ENCODE measurements at regions not wholly inside any gene's neighbourhood (a gene's known extent, or its start where the extent isn't known, plus 50 kb on each side); places are given as distances from the start of the nearest gene placed in this dataset.

GRCh38 chr3:118754406-118755252 is 280.0 kb downstream of the IGSF11 start:
- no peak overlapping the region for H2AFZ ChIP-seq (ENCODE audit: low read depth)
- TF ChIP-seq, protein P1, sequence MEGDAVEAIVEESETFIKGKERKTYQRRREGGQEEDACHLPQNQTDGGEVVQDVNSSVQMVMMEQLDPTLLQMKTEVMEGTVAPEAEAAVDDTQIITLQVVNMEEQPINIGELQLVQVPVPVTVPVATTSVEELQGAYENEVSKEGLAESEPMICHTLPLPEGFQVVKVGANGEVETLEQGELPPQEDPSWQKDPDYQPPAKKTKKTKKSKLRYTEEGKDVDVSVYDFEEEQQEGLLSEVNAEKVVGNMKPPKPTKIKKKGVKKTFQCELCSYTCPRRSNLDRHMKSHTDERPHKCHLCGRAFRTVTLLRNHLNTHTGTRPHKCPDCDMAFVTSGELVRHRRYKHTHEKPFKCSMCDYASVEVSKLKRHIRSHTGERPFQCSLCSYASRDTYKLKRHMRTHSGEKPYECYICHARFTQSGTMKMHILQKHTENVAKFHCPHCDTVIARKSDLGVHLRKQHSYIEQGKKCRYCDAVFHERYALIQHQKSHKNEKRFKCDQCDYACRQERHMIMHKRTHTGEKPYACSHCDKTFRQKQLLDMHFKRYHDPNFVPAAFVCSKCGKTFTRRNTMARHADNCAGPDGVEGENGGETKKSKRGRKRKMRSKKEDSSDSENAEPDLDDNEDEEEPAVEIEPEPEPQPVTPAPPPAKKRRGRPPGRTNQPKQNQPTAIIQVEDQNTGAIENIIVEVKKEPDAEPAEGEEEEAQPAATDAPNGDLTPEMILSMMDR (conservative IDR thresholded peaks at IDR 0.05; ENCODE audit: low read depth, low read length) = no peak
- H3K4me2 ChIP-seq = no peak overlapping the region

DNA sequence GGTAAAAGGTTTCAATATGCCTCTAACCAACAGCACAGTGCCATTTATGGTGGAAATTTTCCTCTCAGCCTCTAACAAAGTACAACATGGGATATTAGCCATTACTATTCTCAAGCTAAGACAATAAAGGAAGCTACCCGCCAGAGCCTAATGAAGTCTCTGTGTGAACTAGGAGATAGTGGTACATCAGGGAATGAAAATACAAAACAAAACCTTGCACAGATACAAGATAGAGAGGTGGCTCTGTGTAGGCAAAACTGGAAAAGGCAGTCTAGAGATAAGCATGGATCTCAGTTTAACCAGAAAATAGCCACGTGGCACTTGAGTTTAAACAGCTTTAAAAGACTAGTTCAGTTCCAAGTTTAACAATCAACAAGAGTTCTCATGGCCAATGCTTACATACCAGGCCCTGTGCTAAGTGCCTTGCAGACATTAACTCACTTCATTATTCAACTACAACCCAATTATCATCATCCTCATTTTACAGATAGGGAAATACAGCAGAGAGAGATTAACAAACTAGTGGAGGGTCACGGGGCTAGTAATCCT is 279.3 kb downstream of the IGSF11 start:
- H3K4me1 ChIP-seq (ENCODE audit: low read depth, poor library complexity, severe bottlenecking) = no peaks in the 10 kb centered on the region
- no peak overlapping the region for H2AFZ ChIP-seq (ENCODE audit: low read depth)
- H3K4me2 ChIP-seq = no peak overlapping the region
- H3K4me3 ChIP-seq (IDR thresholded peaks at IDR 0.05; ENCODE audit: insufficient read depth, low read depth, low read length) = no peak overlapping the region
- TF ChIP-seq, protein P1 (conservative IDR thresholded peaks at IDR 0.05; ENCODE audit: low read depth, low read length) = no peak
- H3K27ac ChIP-seq = no peak overlapping the region
- H3K27me3 ChIP-seq (ENCODE audit: insufficient read depth, low read depth) = no peaks in the 10 kb centered on the region
- no peaks in the 10 kb centered on the region for H3K79me2 ChIP-seq (ENCODE audit: insufficient read depth, low read depth)
- no peaks in the 10 kb centered on the region for H4K20me1 ChIP-seq (ENCODE audit: insufficient read depth)
- no peaks in the 10 kb centered on the region for H3K36me3 ChIP-seq (ENCODE audit: insufficient read depth)
- H3K9ac ChIP-seq = no peak overlapping the region

More at GRCh38 chr3:118754406-118755252, 280.0 kb downstream of the IGSF11 start:
- Histone ChIP-seq H3K9ac (no peak overlapping the region), H3K36me3 (ENCODE audit: insufficient read depth) (no peaks in the 10 kb centered on the region), H3K4me3 (IDR thresholded peaks at IDR 0.05; ENCODE audit: insufficient read depth, low read depth, low read length) (no peak overlapping the region), H3K4me1 (ENCODE audit: low read depth, poor library complexity, severe bottlenecking) (no peaks in the 10 kb centered on the region), H3K27ac (no peak overlapping the region), H3K27me3 (ENCODE audit: insufficient read depth, low read depth) (no peaks in the 10 kb centered on the region), H3K79me2 (ENCODE audit: insufficient read depth, low read depth) (no peaks in the 10 kb centered on the region), H4K20me1 (ENCODE audit: insufficient read depth) (no peaks in the 10 kb centered on the region)

DNA sequence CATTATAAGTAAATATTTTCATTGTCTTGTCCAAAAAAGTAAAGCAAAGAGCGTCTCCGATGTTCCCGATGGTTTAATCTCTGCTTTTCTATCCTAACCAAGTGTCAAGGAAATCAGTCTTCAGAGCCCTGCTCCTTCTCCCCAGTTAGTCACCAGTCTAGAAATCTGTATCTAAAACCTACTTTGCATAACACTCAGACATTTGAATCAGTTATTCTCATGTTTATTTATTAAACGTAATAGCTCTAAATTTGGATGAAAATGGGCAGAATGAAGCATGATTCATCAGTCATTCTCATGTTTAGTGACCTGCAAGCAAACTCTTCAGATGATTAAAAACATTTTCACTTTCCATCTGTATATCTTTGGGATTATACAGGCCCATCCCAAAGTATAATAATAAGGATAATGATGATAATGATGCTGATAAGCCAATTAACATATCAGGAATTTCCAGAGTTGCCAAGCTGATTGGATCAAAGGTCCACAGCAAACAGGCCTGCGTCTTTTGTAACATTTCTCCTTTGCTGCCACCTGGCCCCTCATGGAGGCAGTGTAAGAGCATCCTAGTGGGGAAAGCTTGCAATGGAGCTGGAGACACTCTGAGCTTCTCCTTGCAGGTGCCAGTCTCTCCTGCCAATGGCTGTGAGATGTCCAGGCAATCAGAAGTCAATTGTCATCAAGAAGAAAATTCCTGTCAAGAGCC is 273.9 kb downstream of the IGSF11 start:
- no peaks in the 10 kb centered on the region for H3K36me3 ChIP-seq (ENCODE audit: insufficient read depth)
- TF ChIP-seq, protein P1 (conservative IDR thresholded peaks at IDR 0.05; ENCODE audit: low read depth, low read length) = no peak
- H3K4me3 ChIP-seq (IDR thresholded peaks at IDR 0.05; ENCODE audit: insufficient read depth, low read depth, low read length) = no peak overlapping the region

GRCh38 chr3:118761291-118761606 is 273.4 kb downstream of the IGSF11 start:
- Histone ChIP-seq H3K9ac (no peak overlapping the region), H3K36me3 (ENCODE audit: insufficient read depth) (no peaks in the 10 kb centered on the region), H4K20me1 (ENCODE audit: insufficient read depth) (no peaks in the 10 kb centered on the region), H3K27ac (no peak overlapping the region), H3K4me3 (IDR thresholded peaks at IDR 0.05; ENCODE audit: insufficient read depth, low read depth, low read length) (no peak overlapping the region), H3K4me1 (ENCODE audit: low read depth, poor library complexity, severe bottlenecking) (no peaks in the 10 kb centered on the region), H3K79me2 (ENCODE audit: insufficient read depth, low read depth) (no peaks in the 10 kb centered on the region), H3K4me2 (no peak overlapping the region), H2AFZ (ENCODE audit: low read depth) (no peak overlapping the region), H3K27me3 (ENCODE audit: insufficient read depth, low read depth) (no peaks in the 10 kb centered on the region)
- TF ChIP-seq, protein P1 (conservative IDR thresholded peaks at IDR 0.05; ENCODE audit: low read depth, low read length) = no peak

More for the DNA sequence above, 273.9 kb downstream of the IGSF11 start:
- H2AFZ ChIP-seq (ENCODE audit: low read depth) = no peak overlapping the region
- no peaks in the 10 kb centered on the region for H3K27me3 ChIP-seq (ENCODE audit: insufficient read depth, low read depth)
- H3K27ac ChIP-seq = no peak overlapping the region
- no peaks in the 10 kb centered on the region for H3K4me1 ChIP-seq (ENCODE audit: low read depth, poor library complexity, severe bottlenecking)
- no peaks in the 10 kb centered on the region for H3K79me2 ChIP-seq (ENCODE audit: insufficient read depth, low read depth)
- H3K4me2 ChIP-seq = no peak overlapping the region
- H4K20me1 ChIP-seq (ENCODE audit: insufficient read depth) = no peaks in the 10 kb centered on the region
- H3K9ac ChIP-seq = no peak overlapping the region

All from KMS-11 (cell line).